ENCODE measurements at regions not wholly inside any gene's neighbourhood (a gene's known extent, or its start where the extent isn't known, plus 50 kb on each side); places are given as distances from the start of the nearest gene placed in this dataset.

GRCh38 chr12:124457287-124458219 lies 109.9 kb downstream of the NCOR2 start:
- H3K4me1 Mint-ChIP-seq = peaks cover 58 to 85% of the 10 kb centered on the region in 2 donors
- peak overlapping the region; percentile 73 to 96 for H3K27ac Mint-ChIP-seq
- 23% methylated on average over 37 of the region's 37 CpGs for WGBS (ENCODE audit: insufficient coverage)
- no peaks in the 10 kb centered on the region for H3K9me3 ChIP-seq (ENCODE audit: control insufficient read depth, insufficient read depth, low read length)
- H3K4me1 ChIP-seq (ENCODE audit: control insufficient read depth, insufficient read depth, low read length) = peaks cover 75% of the 10 kb centered on the region
- intact Hi-C loops (cut with micrococcal nuclease) = loop anchor here (1.0 to 10.0 kb wide), 2 partner anchors 9 to 73 kb away; no protein-coding TSS in a partner anchor
- H3K27me3 ChIP-seq (ENCODE audit: control insufficient read depth, insufficient read depth, low read length) = no peaks in the 10 kb centered on the region
- H3K36me3 ChIP-seq (ENCODE audit: control insufficient read depth, insufficient read depth, low read length) = peaks cover 2% of the 10 kb centered on the region
- no peaks in the 10 kb centered on the region for H3K9me3 Mint-ChIP-seq
- H3K27ac ChIP-seq (ENCODE audit: low read length) = peak overlapping the region; percentile 86
- no peaks in the 10 kb centered on the region for H3K27me3 Mint-ChIP-seq (ENCODE audit: low read depth in 2 of 2)
- peak overlapping the region; percentile 83 for H3K4me3 Mint-ChIP-seq
- TF ChIP-seq CTCF (IDR thresholded peaks at IDR 0.05) = no peak
- peak; percentile 66 to 84 for DNase-seq
- no peaks in the 10 kb centered on the region for H3K36me3 Mint-ChIP-seq
- ATAC-seq = peak; percentile 35 to 65 (median 45)
- H3K4me3 ChIP-seq (ENCODE audit: low read length) = peak overlapping the region; percentile 41

- peak overlapping the region; percentile 86 for H3K27ac ChIP-seq (ENCODE audit: low read length)
- H3K4me1 Mint-ChIP-seq = peaks cover 53 to 81% of the 10 kb centered on the region in 2 donors
- no peaks in the 10 kb centered on the region for H3K36me3 Mint-ChIP-seq
- TF ChIP-seq CTCF (IDR thresholded peaks at IDR 0.05) = no peak
- intact Hi-C loops (cut with micrococcal nuclease) = loop anchor here (1.0 to 10.0 kb wide), 2 partner anchors 10 to 72 kb away; no protein-coding TSS in a partner anchor
- no peaks in the 10 kb centered on the region for H3K27me3 Mint-ChIP-seq (ENCODE audit: low read depth in 2 of 2)
- H3K9me3 Mint-ChIP-seq = no peaks in the 10 kb centered on the region
- 14% methylated on average over 28 of the region's 31 CpGs for WGBS (ENCODE audit: insufficient coverage)
- DNase-seq = peak; percentile 50 to 72
- peak overlapping the region; percentile 83 for H3K4me3 Mint-ChIP-seq
- no peaks in the 10 kb centered on the region for H3K27me3 ChIP-seq (ENCODE audit: control insufficient read depth, insufficient read depth, low read length)
- peak; percentile 5 to 19 (median 9) for ATAC-seq
- H3K4me3 ChIP-seq (ENCODE audit: low read length) = peak overlapping the region; percentile 41
- H3K27ac Mint-ChIP-seq = peak overlapping the region; percentile 73 to 96
- H3K36me3 ChIP-seq (ENCODE audit: control insufficient read depth, insufficient read depth, low read length) = peaks cover 2% of the 10 kb centered on the region
- H3K9me3 ChIP-seq (ENCODE audit: control insufficient read depth, insufficient read depth, low read length) = no peaks in the 10 kb centered on the region
- peaks cover 80% of the 10 kb centered on the region for H3K4me1 ChIP-seq (ENCODE audit: control insufficient read depth, insufficient read depth, low read length)
Measured at GRCh38 chr12:124456652-124457152, 110.7 kb downstream of the NCOR2 start.

GRCh38 chr12:124456133-124456651 lies 111.2 kb downstream of the NCOR2 start:
- WGBS (ENCODE audit: insufficient coverage) = 90% methylated on average over 12 of the region's 12 CpGs
- H3K27ac Mint-ChIP-seq = peak overlapping the region; percentile 73 to 96
- no peaks in the 10 kb centered on the region for H3K9me3 ChIP-seq (ENCODE audit: control insufficient read depth, insufficient read depth, low read length)
- H3K4me3 ChIP-seq (ENCODE audit: low read length) = peak overlapping the region; percentile 11
- H3K27me3 Mint-ChIP-seq (ENCODE audit: low read depth in 2 of 2) = no peaks in the 10 kb centered on the region
- intact Hi-C loops (cut with micrococcal nuclease) = loop anchor here (10.0 kb wide), 1 partner anchor 71 kb away; no protein-coding TSS in a partner anchor
- H3K4me1 Mint-ChIP-seq = peaks cover 56 to 83% of the 10 kb centered on the region in 2 donors
- no peaks in the 10 kb centered on the region for H3K27me3 ChIP-seq (ENCODE audit: control insufficient read depth, insufficient read depth, low read length)
- peaks cover 2% of the 10 kb centered on the region for H3K36me3 ChIP-seq (ENCODE audit: control insufficient read depth, insufficient read depth, low read length)
- H3K4me3 Mint-ChIP-seq = peak overlapping the region; percentile 83
- peak in 1 of 2 donors; percentile 21 for DNase-seq
- peak overlapping the region; percentile 86 for H3K27ac ChIP-seq (ENCODE audit: low read length)
- no peaks in the 10 kb centered on the region for H3K36me3 Mint-ChIP-seq
- H3K9me3 Mint-ChIP-seq = no peaks in the 10 kb centered on the region
- no peak for TF ChIP-seq CTCF (IDR thresholded peaks at IDR 0.05)
- peaks cover 85% of the 10 kb centered on the region for H3K4me1 ChIP-seq (ENCODE audit: control insufficient read depth, insufficient read depth, low read length)
- ATAC-seq = no peak
